Neuronal stem cell (in vitro differentiated cells): ENCODE measurements at regions not wholly inside any gene's neighbourhood (a gene's known extent, or its start where the extent isn't known, plus 50 kb on each side); places are given as distances from the start of the nearest gene placed in this dataset.

Source experiments
- DNase-seq: peaks from one replicate; pipeline ENCODE4 v3.0.0-alpha.2; 2013; ENCODE audit warnings: low spot score
- H2AFZ ChIP-seq: one replicate; pipeline ENCODE4 v1.6.1; 2013; ENCODE audit warnings: mild to moderate bottlenecking, low read length, inconsistent platforms
- H2AK5ac ChIP-seq: 2 replicates; pipeline ENCODE4 v1.6.1; 2013; ENCODE audit warnings: low read depth, mild to moderate bottlenecking, inconsistent platforms, low read length, moderate library complexity, mixed read lengths
- H2BK120ac ChIP-seq: 2 replicates; pipeline ENCODE4 v1.6.1; 2013; ENCODE audit warnings: low read depth, mild to moderate bottlenecking, inconsistent platforms, low read length, moderate library complexity, mixed read lengths
- H2BK12ac ChIP-seq: one replicate; pipeline ENCODE4 v1.6.1; 2013; ENCODE audit warnings: low read length, inconsistent platforms
- H2BK15ac ChIP-seq: 2 replicates; pipeline ENCODE4 v1.6.1; 2013; ENCODE audit warnings: mild to moderate bottlenecking, low read length, inconsistent platforms, mixed read lengths
- H2BK5ac ChIP-seq: one replicate; pipeline ENCODE4 v1.6.1; 2013; ENCODE audit warnings: inconsistent platforms, mild to moderate bottlenecking, low read length, moderate library complexity
- H3K14ac ChIP-seq: one replicate; pipeline ENCODE4 v1.6.1; 2013; ENCODE audit warnings: low read length, inconsistent platforms
- H3K18ac ChIP-seq: 2 replicates; pipeline ENCODE4 v1.6.1; 2013; ENCODE audit warnings: low read length, inconsistent platforms
- H3K23ac ChIP-seq: 2 replicates; pipeline ENCODE4 v1.6.1; 2013; ENCODE audit warnings: low read depth, mild to moderate bottlenecking, mixed read lengths, low read length, inconsistent platforms; ENCODE audit not compliant: poor library complexity
- H3K27ac ChIP-seq: replicated peaks from 3 replicates; pipeline ENCODE4 v1.5.1; 2013; ENCODE audit warnings: low read length, inconsistent platforms
- H3K27me3 ChIP-seq, 3 experiments: 2 replicates each; pipeline ENCODE4 v1.6.1; 2013; ENCODE audit warnings: low read length in 3 of 3, mild to moderate bottlenecking in 2 of 3, inconsistent platforms in 1 of 3, low read depth in 1 of 3, mixed read lengths in 1 of 3, moderate library complexity in 1 of 3; ENCODE audit not compliant: control insufficient read depth in 3 of 3, insufficient read depth in 3 of 3
- H3K36me3 ChIP-seq, 2 donors: replicated peaks in 1 of 2; 2 replicates each; pipeline ENCODE4 v1.6.1; 2013; ENCODE audit warnings: low read length in 2 of 2; ENCODE audit not compliant: control insufficient read depth in 2 of 2, insufficient read depth in 2 of 2
- H3K4ac ChIP-seq: 2 replicates; pipeline ENCODE4 v1.6.1; 2013; ENCODE audit warnings: inconsistent platforms, mild to moderate bottlenecking, low read length, moderate library complexity
- H3K4me1 ChIP-seq, 2 donors: 1 replicate in 1 of 2; 2 replicates in 1 of 2; pipeline ENCODE4 v1.6.1; 2013; ENCODE audit warnings: low read length in 2 of 2, low read depth in 1 of 2; ENCODE audit not compliant: control insufficient read depth in 2 of 2, insufficient read depth in 1 of 2
- H3K4me2 ChIP-seq: one replicate; pipeline ENCODE4 v1.6.1; 2013; ENCODE audit warnings: mild to moderate bottlenecking, low read length, inconsistent platforms; ENCODE audit not compliant: insufficient read depth, poor library complexity, severe bottlenecking
- H3K4me3 ChIP-seq, 2 donors: 2 replicates each; pipeline ENCODE4 v1.5.1; 2013; ENCODE audit warnings: low read length in 2 of 2, mild to moderate bottlenecking in 2 of 2, inconsistent platforms in 1 of 2, moderate library complexity in 1 of 2
- H3K79me1 ChIP-seq: one replicate; pipeline ENCODE4 v1.6.1; 2013; ENCODE audit warnings: low read depth, mild to moderate bottlenecking, inconsistent platforms, low read length, moderate library complexity
- H3K9ac ChIP-seq: one replicate; pipeline ENCODE4 v1.6.1; 2013; ENCODE audit warnings: mild to moderate bottlenecking, low read depth, low read length, inconsistent platforms; ENCODE audit not compliant: poor library complexity
- H3K9me3 ChIP-seq, 2 donors: replicated peaks in 1 of 2; 2 replicates each; pipeline versions ENCODE3 to v1.6.1; 2013; ENCODE audit warnings: low read length in 2 of 2, mild to moderate bottlenecking in 2 of 2, inconsistent platforms in 1 of 2, low read depth in 1 of 2, mixed read lengths in 1 of 2, moderate library complexity in 1 of 2; ENCODE audit not compliant: control insufficient read depth in 2 of 2, insufficient read depth in 1 of 2
- H4K8ac ChIP-seq: one replicate; pipeline ENCODE4 v1.6.1; 2013; ENCODE audit warnings: low read depth, mild to moderate bottlenecking, inconsistent platforms, low read length, moderate library complexity
- H4K91ac ChIP-seq: one replicate; pipeline ENCODE4 v1.6.1; 2013; ENCODE audit warnings: low read length, low read depth, mild to moderate bottlenecking, inconsistent platforms; ENCODE audit not compliant: poor library complexity
- WGBS, 2 donors: extraction: QIAGEN DNeasy Blood & Tissue Kit; methylation state at CpG; one replicate each; pipeline ENCODE4 v1.1.7; 2013; ENCODE audit warnings: missing lambda C conversion rate in 2 of 2, mixed read lengths in 1 of 2; ENCODE audit not compliant: insufficient read length in 2 of 2, insufficient replicate concordance in 1 of 2; ENCODE audit errors: extremely low coverage in 2 of 2; 5-methylcytosine and 5-hydroxymethylcytosine counted together

- Histone ChIP-seq H3K79me1 (no peaks in the 10 kb centered on the region), H2AK5ac (no peak overlapping the region), H2BK15ac (no peak overlapping the region), H4K91ac (no peak overlapping the region), H3K36me3 (no peaks in the 10 kb centered on the region), H4K8ac (no peak overlapping the region), H3K4me2 (no peak overlapping the region), H2BK12ac (no peak overlapping the region), H3K4ac (no peak overlapping the region), H3K27ac (no peak overlapping the region), H3K4me1 (peaks cover 10 to 14% of the 10 kb centered on the region in 2 donors), H3K9me3 (no peaks in the 10 kb centered on the region), H3K9ac (no peak overlapping the region), H2AFZ (no peak overlapping the region), H2BK120ac (no peak overlapping the region), H3K4me3 (no peak overlapping the region), H3K23ac (no peak overlapping the region), H3K27me3 (no peaks in the 10 kb centered on the region), H3K18ac (no peak overlapping the region), H3K14ac (no peak overlapping the region), H2BK5ac (no peak overlapping the region)
- DNase-seq = no peak
These were observed 463.0 kb downstream of the FBXO15 start for GRCh38 chr18:73684647-73685046.

- Histone ChIP-seq H3K18ac (no peak overlapping the region), H3K9me3 (no peaks in the 10 kb centered on the region), H3K4me3 (no peak overlapping the region), H3K4me2 (no peak overlapping the region), H3K27me3 (no peaks in the 10 kb centered on the region), H2BK5ac (no peak overlapping the region), H4K8ac (no peak overlapping the region), H3K4me1 (peaks cover 3 to 5% of the 10 kb centered on the region in 2 donors), H3K36me3 (no peaks in the 10 kb centered on the region), H3K14ac (no peak overlapping the region), H2BK120ac (no peak overlapping the region), H2BK15ac (no peak overlapping the region), H2BK12ac (no peak overlapping the region), H3K4ac (no peak overlapping the region), H3K23ac (no peak overlapping the region), H3K9ac (no peak overlapping the region), H3K27ac (no peak overlapping the region), H2AFZ (no peak overlapping the region), H3K79me1 (no peaks in the 10 kb centered on the region), H2AK5ac (no peak overlapping the region), H4K91ac (no peak overlapping the region)
- no peak for DNase-seq
- WGBS, 2 donors = no CpG with 5 or more reads among the region's 6 CpGs
These were observed 464.0 kb downstream of the FBXO15 start for GRCh38 chr18:73683409-73684238.

GRCh38 chr18:73681912-73682311, 465.7 kb downstream of the FBXO15 start:
- no peak overlapping the region for H2AK5ac ChIP-seq
- no peak overlapping the region for H2BK12ac ChIP-seq
- H3K36me3 ChIP-seq = no peaks in the 10 kb centered on the region
- no peak overlapping the region for H3K4ac ChIP-seq
- H3K4me3 ChIP-seq = no peak overlapping the region
- no peaks in the 10 kb centered on the region for H3K4me1 ChIP-seq
- H2BK15ac ChIP-seq = no peak overlapping the region
- H4K91ac ChIP-seq = no peak overlapping the region
- no peak overlapping the region for H3K23ac ChIP-seq
- no peaks in the 10 kb centered on the region for H3K27me3 ChIP-seq
- no peak overlapping the region for H3K18ac ChIP-seq
- H3K14ac ChIP-seq = no peak overlapping the region
- WGBS, 2 donors = no CpG with 5 or more reads among the region's 3 CpGs
- H3K9ac ChIP-seq = no peak overlapping the region
- no peak overlapping the region for H4K8ac ChIP-seq
- no peak for DNase-seq
- no peak overlapping the region for H3K4me2 ChIP-seq
- H2BK120ac ChIP-seq = no peak overlapping the region
- no peak overlapping the region for H2AFZ ChIP-seq
- H3K27ac ChIP-seq = no peak overlapping the region
- no peak overlapping the region for H2BK5ac ChIP-seq
- H3K9me3 ChIP-seq = no peaks in the 10 kb centered on the region
- H3K79me1 ChIP-seq = no peaks in the 10 kb centered on the region

- Histone ChIP-seq H4K8ac (no peak overlapping the region), H3K9me3 (no peaks in the 10 kb centered on the region), H3K79me1 (no peaks in the 10 kb centered on the region), H3K36me3 (no peaks in the 10 kb centered on the region), H2BK5ac (no peak overlapping the region), H3K9ac (no peak overlapping the region), H2AFZ (no peak overlapping the region), H2BK15ac (no peak overlapping the region), H2BK120ac (no peak overlapping the region), H4K91ac (no peak overlapping the region), H3K18ac (no peak overlapping the region), H3K14ac (no peak overlapping the region), H3K27ac (no peak overlapping the region), H3K4me2 (no peak overlapping the region), H2AK5ac (no peak overlapping the region), H3K23ac (no peak overlapping the region), H3K4me3 (no peak overlapping the region), H3K27me3 (no peaks in the 10 kb centered on the region), H2BK12ac (no peak overlapping the region), H3K4ac (no peak overlapping the region), H3K4me1 (no peaks in the 10 kb centered on the region)
- no CpG with 5 or more reads among the region's 2 CpGs for WGBS, 2 donors
- DNase-seq = no peak
These were observed 466.2 kb downstream of the FBXO15 start for GRCh38 chr18:73681398-73681797.
